Muscle of leg (tissue), 3 donors: ENCODE measurements at regions not wholly inside any gene's neighbourhood (a gene's known extent, or its start where the extent isn't known, plus 50 kb on each side); places are given as distances from the start of the nearest gene placed in this dataset.
A peak's percentile ranks its signal among the peaks of the same experiment; 100 is the strongest.

Experiments used
- DNase-seq: peaks from one replicate; pipeline ENCODE4 v3.0.0; 2013
- H3K27ac ChIP-seq: one replicate; pipeline ENCODE4 v1.5.1; 2013; ENCODE audit warnings: mild to moderate bottlenecking, low read length, control low read depth
- H3K27me3 ChIP-seq: one replicate; pipeline ENCODE4 v1.6.1; 2013; ENCODE audit warnings: low read length; ENCODE audit not compliant: control insufficient read depth, insufficient read depth
- H3K36me3 ChIP-seq: one replicate; pipeline ENCODE4 v1.6.1; 2013; ENCODE audit warnings: low read length; ENCODE audit not compliant: control insufficient read depth, insufficient read depth
- H3K4me1 ChIP-seq: one replicate; pipeline ENCODE4 v1.6.1; 2013; ENCODE audit warnings: low read length; ENCODE audit not compliant: control insufficient read depth, insufficient read depth
- H3K4me3 ChIP-seq: one replicate; pipeline ENCODE4 v1.5.1; 2013; ENCODE audit warnings: low read length, control low read depth
- H3K9me3 ChIP-seq: replicated peaks from 2 replicates; pipeline ENCODE4 v1.6.1; 2013; ENCODE audit warnings: low read depth, low read length; ENCODE audit not compliant: control insufficient read depth
- WGBS: methylation state at CpG from one replicate; pipeline ENCODE4 v1.1.5; 2013; ENCODE audit warnings: missing lambda C conversion rate; ENCODE audit not compliant: insufficient coverage; 5-methylcytosine and 5-hydroxymethylcytosine counted together

DNA sequence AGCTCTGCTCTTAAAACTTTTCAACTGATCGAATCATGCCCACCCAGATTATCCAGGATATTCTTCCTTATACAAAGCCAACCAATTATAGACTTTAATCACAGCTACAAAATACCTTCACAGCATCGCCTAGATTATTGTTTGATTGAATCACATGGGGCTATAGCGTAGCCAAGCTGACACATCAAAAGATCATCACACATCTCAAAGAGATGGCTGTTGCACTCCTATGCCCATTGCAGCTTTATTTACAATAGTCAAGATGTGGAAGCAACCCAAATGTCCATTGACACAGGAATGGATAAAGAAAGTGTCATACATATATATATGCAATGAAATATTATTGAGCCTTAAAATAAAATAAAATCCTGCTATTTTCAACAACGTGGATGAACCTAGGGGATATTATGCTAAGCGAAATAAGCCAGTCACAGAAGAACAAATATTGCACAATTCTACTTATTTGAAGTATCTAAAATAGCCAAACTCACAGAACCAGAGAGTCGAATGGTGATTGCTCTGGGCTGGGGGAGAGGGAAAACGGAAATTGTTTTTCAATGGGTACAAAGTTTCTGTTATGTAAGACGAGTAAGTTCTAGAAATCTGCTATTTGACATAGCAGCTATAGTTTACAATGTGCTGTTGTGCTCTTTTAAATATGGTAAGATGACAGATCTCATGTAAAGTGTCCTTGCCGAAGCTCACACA, 60.9 kb upstream of the ERCC4 start:
- Histone ChIP-seq H3K36me3 (no peaks in the 10 kb centered on the region), H3K27me3 (no peaks in the 10 kb centered on the region)
- no CpG with 5 or more reads among the region's 9 CpGs for WGBS

DNA sequence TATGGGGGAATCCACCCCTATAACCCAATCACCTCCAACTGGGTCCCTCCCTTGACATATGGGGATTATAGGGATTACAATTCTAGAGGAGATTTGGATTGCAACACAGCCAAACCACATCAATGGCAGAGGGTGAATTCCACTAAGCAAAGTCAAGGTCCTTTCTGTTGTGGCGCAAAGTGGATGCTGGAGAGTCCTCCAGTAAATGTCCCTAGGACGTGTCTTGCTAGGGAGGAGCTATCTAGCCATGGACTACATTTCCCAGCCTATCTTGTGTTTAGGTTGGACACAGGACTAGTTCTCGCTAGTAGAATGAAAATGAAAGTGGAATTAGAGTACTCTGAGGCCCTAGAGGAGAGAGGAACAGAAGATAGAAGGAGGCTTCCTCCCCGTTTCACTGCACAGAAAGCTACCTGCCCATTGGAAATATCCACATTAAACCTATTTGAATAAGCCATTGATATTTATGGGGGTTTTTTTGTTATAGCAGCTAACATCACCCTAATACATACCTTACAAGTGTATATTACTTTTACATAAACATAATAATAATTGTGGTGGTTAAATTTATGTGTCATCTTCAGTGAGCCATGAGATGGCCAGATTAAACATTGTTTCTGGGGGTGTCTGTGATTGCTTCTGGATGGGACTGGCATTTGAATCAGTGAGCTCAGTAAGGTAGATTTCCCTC, 56.7 kb upstream of the ERCC4 start:
- no CpG with 5 or more reads among the region's 4 CpGs for WGBS
- H3K36me3 ChIP-seq: no peaks in the 10 kb centered on the region
- DNase-seq: no peak

More for the DNA sequence above, 60.9 kb upstream of the ERCC4 start:
- Histone ChIP-seq H3K27ac (no peak overlapping the region), H3K4me3 (no peak overlapping the region), H3K9me3 (no peaks in the 10 kb centered on the region), H3K4me1 (no peaks in the 10 kb centered on the region)
- DNase-seq: no peak

DNA sequence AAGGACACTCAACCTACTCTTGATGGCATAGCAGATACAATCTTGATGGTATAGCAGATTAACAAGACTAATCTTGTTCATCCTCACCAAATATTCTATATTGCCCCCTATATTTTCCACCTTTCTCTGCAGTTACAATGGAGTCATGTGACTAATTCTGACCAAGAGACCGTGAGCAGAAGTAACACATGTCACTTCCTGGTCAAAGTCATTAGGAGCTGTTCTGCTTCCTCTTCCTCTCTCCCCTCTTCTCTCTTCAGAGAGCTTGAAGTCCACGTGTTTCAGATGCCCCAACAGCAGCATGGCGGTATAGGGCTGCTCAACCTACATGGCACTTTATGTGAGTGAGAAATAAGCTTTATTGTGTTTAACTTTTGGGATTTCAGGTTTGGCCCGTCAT, 55.3 kb upstream of the ERCC4 start:
- Histone ChIP-seq H3K4me3 (no peak overlapping the region), H3K36me3 (no peaks in the 10 kb centered on the region), H3K4me1 (no peaks in the 10 kb centered on the region), H3K27ac (no peak overlapping the region), H3K27me3 (no peaks in the 10 kb centered on the region), H3K9me3 (no peaks in the 10 kb centered on the region)
- 73% methylated on average over 2 of the region's 4 CpGs for WGBS
- DNase-seq: no peak

More for the DNA sequence above, 56.7 kb upstream of the ERCC4 start:
- Histone ChIP-seq H3K4me1 (no peaks in the 10 kb centered on the region), H3K27me3 (no peaks in the 10 kb centered on the region), H3K4me3 (no peak overlapping the region), H3K9me3 (no peaks in the 10 kb centered on the region), H3K27ac (no peak overlapping the region)

DNA sequence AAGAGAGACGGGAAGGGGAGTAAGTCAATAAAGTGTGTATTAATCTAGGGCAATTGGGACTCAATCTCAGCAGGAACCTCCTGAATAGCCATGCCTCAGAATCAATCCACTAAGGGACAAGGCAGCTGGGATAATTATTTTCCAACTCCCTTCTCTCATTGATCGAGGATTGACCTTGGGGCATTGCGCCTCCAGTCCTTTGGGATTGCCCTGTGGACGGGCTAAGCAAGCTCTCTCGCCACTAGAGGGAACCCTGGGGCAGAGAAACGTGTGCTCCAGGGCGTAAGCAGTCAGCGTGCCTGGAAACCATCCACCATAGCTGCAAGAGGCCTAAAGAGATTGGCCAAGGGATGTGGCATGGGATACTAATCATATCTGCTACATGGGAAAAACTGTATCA, 53.9 kb upstream of the ERCC4 start:
- 3% methylated on average over 5 of the region's 8 CpGs for WGBS
- H3K9me3 ChIP-seq: no peaks in the 10 kb centered on the region
- no peak overlapping the region for H3K27ac ChIP-seq
- no peak overlapping the region for H3K4me3 ChIP-seq
- H3K4me1 ChIP-seq: no peaks in the 10 kb centered on the region
- H3K27me3 ChIP-seq: no peaks in the 10 kb centered on the region
- peak; percentile 58 for DNase-seq
- H3K36me3 ChIP-seq: no peaks in the 10 kb centered on the region
